ENCODE measurements at regions not wholly inside any gene's neighbourhood (a gene's known extent, or its start where the extent isn't known, plus 50 kb on each side); places are given as distances from the start of the nearest gene placed in this dataset.
"Not testable (repeated sequence)": the region's sequence is repeated elsewhere in the genome, so short reads cannot be mapped to it uniquely, and the experiment has no call there.

GRCh38 chr3:87653138-87653537, 376.8 kb upstream of the POU1F1 start:
- not testable (repeated sequence) for TF ChIP-seq CTCF, EP300, POLR2A (IDR thresholded peaks at IDR 0.05)
